Lung (tissue), 11 donors: ENCODE measurements at regions not wholly inside any gene's neighbourhood (a gene's known extent, or its start where the extent isn't known, plus 50 kb on each side); places are given as distances from the start of the nearest gene placed in this dataset.

Experiments
- ATAC-seq: fragments of 200-7000 bp; cut with Tn5 transposase; one replicate; pipeline ENCODE4 v1.9.1; 2020; ENCODE audit warnings: moderate number of reproducible peaks; ENCODE audit not compliant: insufficient read depth, low FRiP score
- DNase-seq, 3 donors: peaks; one replicate each; pipeline ENCODE4 v3.0.0-alpha.2; 2013 to 2017
- H3K27ac ChIP-seq, 2 donors: one replicate each; pipeline ENCODE4 v1.5.1; 2013; ENCODE audit warnings: mild to moderate bottlenecking in 2 of 2, moderate library complexity in 2 of 2, control low read depth in 1 of 2, inconsistent platforms in 1 of 2, low read depth in 1 of 2, low read length in 1 of 2
- H3K27me3 ChIP-seq, 3 donors: one replicate each; pipeline ENCODE4 v1.5.1; 2013; ENCODE audit warnings: low read length in 2 of 3; ENCODE audit not compliant: control insufficient read depth in 3 of 3, insufficient read depth in 3 of 3
- H3K36me3 ChIP-seq, 4 donors: one replicate each; pipeline ENCODE4 v1.5.1; 2013; ENCODE audit warnings: low read length in 4 of 4, mild to moderate bottlenecking in 1 of 4, moderate library complexity in 1 of 4; ENCODE audit not compliant: control insufficient read depth in 4 of 4, insufficient read depth in 4 of 4
- H3K4me1 ChIP-seq, 5 donors: one replicate each; pipeline ENCODE4 v1.5.1; 2013; ENCODE audit warnings: low read length in 5 of 5, mild to moderate bottlenecking in 2 of 5, moderate library complexity in 1 of 5; ENCODE audit not compliant: control insufficient read depth in 5 of 5, insufficient read depth in 5 of 5
- H3K4me3 ChIP-seq: one replicate; pipeline ENCODE4 v1.5.1; 2013; ENCODE audit warnings: mild to moderate bottlenecking, control low read depth, moderate library complexity
- H3K9ac ChIP-seq, 2 donors: one replicate each; pipeline ENCODE4 v1.5.1; 2013; ENCODE audit warnings: low read length in 2 of 2, control low read depth in 1 of 2; ENCODE audit not compliant: insufficient read depth in 1 of 2
- H3K9me3 ChIP-seq, 4 donors: one replicate each; pipeline ENCODE4 v1.5.1; 2013; ENCODE audit warnings: low read length in 3 of 4, mild to moderate bottlenecking in 1 of 4, moderate library complexity in 1 of 4; ENCODE audit not compliant: control insufficient read depth in 4 of 4, insufficient read depth in 3 of 4
- WGBS, 2 donors: extraction: QIAGEN DNeasy Blood & Tissue Kit; methylation state at CpG; one replicate each; pipeline ENCODE4 v1.1.7; 2013; 5-methylcytosine and 5-hydroxymethylcytosine counted together
- TF ChIP-seq, protein P1 (sequence below): IDR thresholded peaks from 2 replicates; pipeline ENCODE4 v1.5.1; 2012; ENCODE audit warnings: mild to moderate bottlenecking; ENCODE audit errors: control extremely low read depth, extremely low read depth
- donor health status: control.
- donor health status: control.
- donor health status: Bipolar disorder and iron deficiency.
- donor health status: healthy.
- donor health status: DM: yes; HTN: yes; CAD: no.

DNA sequence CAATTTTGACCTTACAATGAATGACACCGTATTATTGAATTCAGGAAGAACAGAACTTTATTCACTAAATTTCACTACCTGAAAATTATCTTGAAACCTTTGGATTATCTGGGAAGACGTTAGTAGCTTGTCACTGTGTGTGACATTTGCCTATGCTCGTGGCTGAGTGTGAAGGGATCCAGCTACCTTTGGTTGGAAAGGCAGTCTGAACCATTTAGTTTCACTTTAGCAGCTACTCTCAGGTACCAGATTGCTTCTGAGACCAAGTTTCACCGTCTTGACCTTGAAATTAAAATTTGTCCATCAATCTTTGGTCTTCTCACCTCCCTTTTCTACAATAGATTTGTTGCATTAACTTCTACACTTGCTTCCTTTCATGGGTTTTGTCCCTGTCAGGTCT lies 637.5 kb downstream of the MBD2 start:
- no peak overlapping the region for H3K27ac ChIP-seq
- 71 to 80% methylated on average over 4 of the region's 4 CpGs for WGBS, 2 donors
- TF ChIP-seq, protein P1, sequence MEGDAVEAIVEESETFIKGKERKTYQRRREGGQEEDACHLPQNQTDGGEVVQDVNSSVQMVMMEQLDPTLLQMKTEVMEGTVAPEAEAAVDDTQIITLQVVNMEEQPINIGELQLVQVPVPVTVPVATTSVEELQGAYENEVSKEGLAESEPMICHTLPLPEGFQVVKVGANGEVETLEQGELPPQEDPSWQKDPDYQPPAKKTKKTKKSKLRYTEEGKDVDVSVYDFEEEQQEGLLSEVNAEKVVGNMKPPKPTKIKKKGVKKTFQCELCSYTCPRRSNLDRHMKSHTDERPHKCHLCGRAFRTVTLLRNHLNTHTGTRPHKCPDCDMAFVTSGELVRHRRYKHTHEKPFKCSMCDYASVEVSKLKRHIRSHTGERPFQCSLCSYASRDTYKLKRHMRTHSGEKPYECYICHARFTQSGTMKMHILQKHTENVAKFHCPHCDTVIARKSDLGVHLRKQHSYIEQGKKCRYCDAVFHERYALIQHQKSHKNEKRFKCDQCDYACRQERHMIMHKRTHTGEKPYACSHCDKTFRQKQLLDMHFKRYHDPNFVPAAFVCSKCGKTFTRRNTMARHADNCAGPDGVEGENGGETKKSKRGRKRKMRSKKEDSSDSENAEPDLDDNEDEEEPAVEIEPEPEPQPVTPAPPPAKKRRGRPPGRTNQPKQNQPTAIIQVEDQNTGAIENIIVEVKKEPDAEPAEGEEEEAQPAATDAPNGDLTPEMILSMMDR, result no peak
- H3K4me1 ChIP-seq, result no peaks in the 10 kb centered on the region
- H3K36me3 ChIP-seq, result no peaks in the 10 kb centered on the region
- H3K9me3 ChIP-seq, result no peaks in the 10 kb centered on the region
- DNase-seq (no peak), ATAC-seq (no peak)
- no peak overlapping the region for H3K9ac ChIP-seq
- no peak overlapping the region for H3K4me3 ChIP-seq
- no peaks in the 10 kb centered on the region for H3K27me3 ChIP-seq
